Ramos (cell line): ENCODE measurements at regions not wholly inside any gene's neighbourhood (a gene's known extent, or its start where the extent isn't known, plus 50 kb on each side); places are given as distances from the start of the nearest gene placed in this dataset.

ENCODE experiments used
- in situ Hi-C: fragments of 300-500 bp; cut with MboI; formaldehyde crosslinking; loops from one replicate; pipeline ENCODE4 v1.14.3; 2022; ENCODE audit warnings: low sequenced_read_pairs; ENCODE audit not compliant: unreplicated experiment

DNA sequence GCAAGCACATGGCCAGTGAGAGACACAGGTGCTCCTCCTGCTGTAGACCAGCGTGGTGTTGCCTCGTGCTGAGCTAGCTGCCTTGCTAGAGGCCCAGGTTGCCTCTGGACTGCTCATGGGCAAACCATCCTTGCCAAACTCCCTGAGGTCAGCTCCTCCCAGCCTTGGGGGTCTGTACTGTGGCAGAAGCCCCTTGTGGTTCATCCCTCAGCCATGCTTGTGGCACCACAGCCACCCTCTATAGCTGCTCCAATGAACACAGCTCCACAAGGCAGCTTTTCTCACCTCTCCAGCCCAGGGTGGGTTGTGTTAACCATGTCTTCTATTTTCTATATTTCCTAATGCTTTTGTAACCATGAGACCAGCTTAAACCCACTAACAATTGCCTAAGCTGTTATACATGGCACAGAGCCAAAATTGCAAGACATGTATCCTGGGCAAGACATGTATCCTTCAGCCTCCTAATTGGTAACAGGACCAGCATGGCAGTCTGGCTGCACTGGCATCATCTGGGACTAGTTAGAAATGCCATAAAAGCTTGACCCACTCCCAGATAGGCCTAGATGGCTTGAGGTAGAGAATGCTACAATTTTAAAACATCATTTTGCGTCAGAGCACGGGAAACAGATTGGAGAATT lies 183.1 kb upstream of the S1PR3 start:
- in situ Hi-C loops = no loop called here

DNA sequence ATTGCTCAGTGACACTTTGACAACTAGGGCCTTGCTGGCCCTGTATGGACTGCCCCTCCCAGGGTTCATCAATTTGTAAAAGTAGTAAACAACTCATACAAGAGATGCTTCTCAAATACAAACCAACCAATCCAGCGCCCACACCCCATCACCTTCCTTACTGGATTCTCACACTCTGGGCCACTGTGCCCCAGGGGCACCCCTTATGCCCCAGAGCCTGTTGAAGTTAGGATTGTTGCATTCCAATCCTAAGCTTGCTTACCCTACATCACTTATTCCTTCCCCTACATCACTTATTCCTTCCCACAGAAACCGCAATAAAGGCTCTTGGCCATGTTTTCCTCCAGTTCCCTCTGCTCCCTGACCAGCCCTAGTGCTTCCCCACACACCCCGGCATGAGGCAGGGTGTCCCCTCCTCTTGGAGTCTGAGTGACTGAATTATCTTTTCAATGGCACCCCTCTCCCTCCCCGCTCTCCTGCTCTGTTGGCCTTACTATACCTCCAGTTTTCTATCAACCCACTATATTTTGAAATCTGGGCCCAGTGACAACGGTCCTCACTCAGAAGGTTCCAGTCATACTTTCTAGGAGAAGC lies 182.4 kb upstream of the S1PR3 start:
- in situ Hi-C loops = no loop called here

- in situ Hi-C loops = no loop called here
These were observed 181.7 kb upstream of the S1PR3 start for GRCh38 chr9:88809355-88810161.

DNA sequence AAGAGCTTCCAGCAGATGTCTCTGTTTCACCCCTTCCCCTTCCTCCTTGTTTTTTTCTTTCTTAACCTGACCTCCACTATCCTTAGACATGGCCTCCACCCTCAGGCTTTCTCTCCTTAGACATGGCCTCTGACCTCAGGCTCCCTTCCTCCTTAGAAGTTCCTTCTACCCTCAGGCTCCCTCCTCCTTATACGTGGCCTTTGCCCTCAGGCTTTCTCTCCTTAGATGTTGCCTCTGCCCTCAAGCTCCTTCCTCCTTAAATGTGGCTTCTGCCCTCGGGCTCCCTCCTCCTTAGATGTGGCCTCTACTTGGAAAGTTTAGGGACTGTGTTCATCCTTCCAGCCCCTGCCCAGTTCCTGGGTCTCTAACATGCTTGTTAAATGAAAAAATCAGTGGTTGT lies 180.4 kb upstream of the S1PR3 start:
- in situ Hi-C loops = no loop called here

- in situ Hi-C loops = no loop called here
These were observed 179.8 kb upstream of the S1PR3 start for GRCh38 chr9:88811511-88811910.

DNA sequence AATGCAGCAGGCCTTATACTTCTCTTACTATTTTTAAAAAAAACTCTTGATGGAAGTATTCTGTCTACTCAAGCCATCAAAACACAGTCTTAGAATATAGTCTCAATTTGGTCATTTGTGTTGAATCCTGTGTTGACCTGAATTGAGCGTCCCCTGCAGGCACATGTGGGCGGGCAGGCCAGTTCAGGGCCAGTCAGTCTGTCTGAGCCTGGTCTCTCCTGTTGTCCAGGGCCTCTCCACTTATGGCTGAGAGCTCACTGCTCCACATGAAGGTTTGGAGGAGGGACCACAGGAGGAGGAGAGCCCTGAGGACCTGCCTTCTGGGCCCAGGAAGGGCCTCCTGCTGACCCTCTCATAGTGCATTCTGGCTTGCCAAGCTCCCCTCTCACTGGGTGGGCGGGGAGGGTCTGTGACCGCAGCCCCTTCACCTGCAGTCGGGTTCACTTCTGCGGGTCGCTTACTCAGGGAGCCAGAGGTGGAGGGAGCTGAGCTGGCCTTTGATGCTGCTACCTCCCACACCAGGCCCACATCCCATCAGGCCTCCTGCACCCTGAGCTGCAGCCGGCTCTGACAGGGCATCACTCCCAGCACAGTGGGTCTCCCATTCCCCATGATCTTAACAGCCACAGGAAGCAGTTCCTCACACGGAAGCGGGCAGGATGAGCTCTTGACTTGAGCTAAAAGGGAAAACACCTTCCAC lies 178.2 kb upstream of the S1PR3 start:
- in situ Hi-C loops = no loop called here

GRCh38 chr9:88813638-88814209 lies 177.5 kb upstream of the S1PR3 start:
- in situ Hi-C loops = no loop called here

DNA sequence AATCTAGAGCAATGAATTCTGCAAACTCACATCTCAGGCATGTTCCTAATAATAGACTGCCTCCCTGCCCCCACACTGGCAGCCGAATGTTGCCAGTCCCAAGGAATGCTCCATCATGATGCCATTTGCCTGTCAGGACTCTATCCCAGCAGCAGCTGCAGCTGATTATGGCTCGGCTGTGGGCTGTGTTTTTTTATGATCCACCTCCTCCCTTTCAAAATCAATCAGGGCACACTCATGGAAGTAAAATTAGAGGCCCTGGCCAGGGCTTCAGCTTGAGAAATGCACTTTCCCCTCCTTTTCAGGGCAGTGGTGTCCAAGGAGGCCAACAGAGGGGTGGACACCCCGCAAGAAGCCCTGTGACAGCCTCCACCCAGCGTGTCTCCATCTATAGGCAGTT lies 176.7 kb upstream of the S1PR3 start:
- in situ Hi-C loops = no loop called here

DNA sequence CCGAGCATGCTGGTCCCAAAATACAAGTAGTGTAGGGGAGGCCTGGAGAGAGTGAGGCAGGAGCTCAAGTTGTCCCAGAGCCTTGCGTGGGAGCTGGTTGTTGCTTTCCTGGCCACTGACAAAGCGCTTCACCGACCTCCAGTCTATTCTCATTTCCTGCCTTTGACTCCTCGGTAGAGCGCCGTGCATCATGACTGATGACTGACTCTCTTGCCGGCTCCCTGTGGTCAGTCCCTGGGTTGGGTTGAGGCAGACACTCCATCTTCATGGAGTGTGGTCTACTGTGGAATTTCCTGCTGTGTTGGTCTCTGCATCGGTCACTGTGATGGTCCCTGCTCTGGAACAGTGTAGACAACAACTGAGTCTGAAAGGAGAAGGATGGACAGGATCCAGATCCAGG lies 175.1 kb upstream of the S1PR3 start:
- in situ Hi-C loops = no loop called here

DNA sequence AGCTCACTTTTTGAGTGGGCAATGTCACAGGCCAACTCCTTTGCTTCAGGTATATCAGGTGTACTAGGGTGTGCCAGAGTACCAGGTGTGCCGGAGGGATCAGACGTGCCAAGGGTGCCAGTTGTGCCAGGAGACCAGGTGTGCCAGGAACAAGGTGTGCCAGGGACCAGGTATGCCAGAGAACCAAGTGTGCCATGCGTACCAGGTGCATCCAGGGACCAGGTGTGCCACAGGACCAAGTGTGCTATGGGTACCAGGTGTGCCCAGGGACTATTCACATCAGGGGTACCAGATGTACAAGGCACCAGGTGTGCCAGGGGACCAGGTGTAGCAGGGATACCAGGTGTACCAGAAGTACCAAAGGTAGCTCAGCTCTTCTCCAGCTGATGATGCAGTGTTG lies 174.7 kb upstream of the S1PR3 start:
- in situ Hi-C loops = no loop called here

DNA sequence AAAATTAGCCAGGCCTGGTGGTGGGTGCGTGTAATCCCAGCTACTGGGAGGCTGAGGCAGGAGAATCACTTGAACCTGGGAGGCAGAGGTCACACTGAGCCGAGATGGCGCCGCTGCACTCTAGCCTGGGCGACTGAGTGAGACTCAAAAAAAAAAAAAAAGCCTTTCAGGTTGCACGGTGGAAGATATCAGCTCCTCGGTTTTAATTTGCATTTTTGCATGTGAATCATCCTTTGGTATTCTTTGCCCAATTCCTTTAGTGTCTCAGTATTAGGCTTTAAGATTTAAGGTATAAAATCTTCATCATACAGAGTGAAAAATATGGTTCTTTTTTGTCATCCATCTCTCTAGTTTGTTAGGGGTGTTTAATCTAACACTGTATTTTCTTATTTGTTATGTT lies 173.6 kb upstream of the S1PR3 start:
- in situ Hi-C loops = no loop called here

GRCh38 chr9:88818495-88819201 lies 172.6 kb upstream of the S1PR3 start:
- in situ Hi-C loops = no loop called here

DNA sequence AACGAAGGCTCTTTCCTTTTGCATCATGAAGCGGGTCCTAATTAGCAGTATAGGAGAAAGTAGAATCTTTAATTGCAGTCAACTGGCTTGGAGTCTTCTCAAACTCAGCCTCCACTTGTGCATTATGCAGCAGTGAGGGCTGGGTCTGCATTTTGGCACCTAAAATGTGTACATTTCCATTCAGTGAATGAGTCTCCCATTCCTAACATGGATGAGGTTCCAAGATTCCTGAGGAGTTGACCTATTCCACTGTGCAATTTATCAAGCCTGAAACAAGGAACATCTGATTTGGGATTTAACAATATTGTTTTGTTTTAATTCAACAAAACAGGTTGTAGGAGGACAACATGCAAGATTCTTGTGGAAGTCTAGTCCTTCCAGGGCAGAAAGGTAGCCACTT lies 171.8 kb upstream of the S1PR3 start:
- in situ Hi-C loops = no loop called here

DNA sequence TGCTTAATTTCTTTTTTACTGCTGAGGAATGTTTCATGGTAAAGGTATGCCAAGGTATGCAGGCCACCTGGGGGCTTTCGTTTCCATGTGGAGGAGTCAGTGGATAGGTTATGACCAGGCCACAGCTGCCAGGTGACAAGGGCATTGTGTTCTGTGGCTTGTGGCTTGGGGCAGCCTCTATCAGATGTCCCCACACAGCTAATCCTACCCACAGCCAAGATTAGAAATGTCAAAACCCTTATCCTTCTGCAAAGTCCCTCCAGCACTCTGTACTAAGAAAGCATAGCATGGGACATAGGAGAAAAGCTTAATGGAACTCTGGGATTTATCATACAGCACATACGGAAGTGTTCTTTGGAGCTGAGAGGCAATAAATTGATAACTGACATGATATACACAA lies 171.2 kb upstream of the S1PR3 start:
- in situ Hi-C loops = no loop called here

DNA sequence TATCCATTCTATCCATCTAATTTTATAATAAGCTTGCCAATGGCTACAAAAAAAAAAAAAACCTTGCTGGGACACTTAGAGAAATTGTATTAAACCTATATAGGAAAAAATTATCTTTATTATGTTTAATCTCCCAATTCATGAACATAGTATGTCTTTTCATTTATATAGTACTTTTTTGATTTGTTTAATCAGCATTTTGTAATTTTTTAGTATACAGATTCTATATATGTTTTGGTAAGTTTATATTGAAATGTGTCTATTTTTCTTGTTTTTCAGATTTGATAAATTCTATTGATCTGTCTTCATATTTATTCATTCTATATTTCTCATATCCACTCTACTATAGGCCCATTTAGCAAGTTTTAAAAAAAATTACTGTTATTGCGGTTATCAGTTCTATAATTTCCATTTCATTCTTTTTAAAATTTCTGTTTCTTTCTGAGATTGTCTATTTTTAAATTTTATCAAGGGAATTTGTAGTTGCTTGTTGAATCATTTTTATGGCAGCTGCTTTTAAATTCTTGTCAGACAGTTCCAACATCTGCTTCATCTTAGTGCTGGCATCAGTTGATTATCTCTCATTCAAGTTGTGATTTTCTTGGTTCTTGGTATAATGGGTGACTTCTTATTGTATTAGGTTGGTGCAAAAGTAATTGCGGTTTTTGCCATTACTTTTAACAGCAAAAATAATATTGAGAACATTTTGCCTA lies 170.1 kb upstream of the S1PR3 start:
- in situ Hi-C loops = no loop called here

DNA sequence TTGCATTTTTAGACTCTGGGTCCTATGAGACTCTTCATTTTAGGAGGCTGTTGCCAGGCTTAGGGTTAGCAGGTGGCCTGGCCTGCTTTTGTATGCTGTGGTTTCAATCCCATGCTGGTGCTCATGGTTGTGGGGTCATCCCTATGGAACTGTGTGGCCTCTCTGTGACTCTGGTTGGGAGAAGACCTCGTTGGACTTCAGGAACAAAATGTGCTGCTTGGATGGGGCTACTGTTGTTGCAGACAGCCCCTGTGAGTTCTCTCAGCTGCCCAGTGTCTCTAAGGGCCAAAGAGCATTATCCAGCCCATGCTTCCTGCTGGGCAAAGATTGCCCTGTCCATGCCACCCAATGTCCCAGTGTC lies 169.5 kb upstream of the S1PR3 start:
- in situ Hi-C loops = no loop called here

- in situ Hi-C loops = no loop called here
These were observed 166.6 kb upstream of the S1PR3 start for GRCh38 chr9:88824711-88825110.

- in situ Hi-C loops = no loop called here
These were observed 165.1 kb upstream of the S1PR3 start for GRCh38 chr9:88826181-88826580.

DNA sequence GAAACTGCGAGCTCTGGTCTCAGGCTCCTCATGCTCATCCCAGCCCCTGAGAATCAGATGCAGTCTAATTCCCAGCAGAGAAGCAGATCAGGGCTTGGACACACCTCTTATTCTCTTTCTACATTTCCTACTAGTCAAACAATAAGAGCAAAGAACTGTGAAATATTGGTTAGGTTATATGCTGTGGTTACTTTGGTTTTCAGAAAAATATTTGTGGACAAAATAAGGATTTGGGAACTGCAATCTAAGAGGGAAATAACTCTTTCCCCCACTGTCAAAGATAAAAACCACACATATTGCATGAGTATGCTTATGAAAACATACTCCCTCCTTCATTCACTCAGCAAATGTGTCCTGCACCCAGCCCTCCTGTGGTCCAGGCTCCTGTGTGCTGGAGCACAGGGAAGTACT lies 164.5 kb upstream of the S1PR3 start:
- in situ Hi-C loops = no loop called here

DNA sequence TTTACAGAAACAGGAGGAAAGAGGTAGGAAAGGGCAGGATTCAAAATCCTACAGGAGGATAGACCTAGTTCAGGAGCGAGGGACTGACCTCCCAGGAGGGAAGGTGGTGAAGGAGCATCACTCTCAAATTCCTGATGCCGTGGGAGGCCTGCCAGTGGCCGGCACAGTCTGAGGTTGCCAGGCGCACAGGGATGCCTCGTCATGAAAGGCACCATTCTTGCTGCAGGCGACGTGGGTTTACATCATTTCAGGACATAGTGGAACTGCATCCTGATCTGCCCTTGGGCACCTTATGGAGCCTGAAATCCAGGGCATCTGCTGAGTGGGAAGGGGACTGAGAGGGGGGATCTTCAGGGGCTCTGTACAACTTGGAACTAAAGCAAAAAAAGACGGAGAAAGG lies 163.2 kb upstream of the S1PR3 start:
- in situ Hi-C loops = no loop called here
